Testis (tissue), 2 donors: ENCODE measurements at regions not wholly inside any gene's neighbourhood (a gene's known extent, or its start where the extent isn't known, plus 50 kb on each side); places are given as distances from the start of the nearest gene placed in this dataset.

Source experiments
- CTCF ChIP-seq, 3 experiments: fragments of 450-650 bp in 2 of 3; fragments of 200-600 bp in 1 of 3; sonication (generic) in 1 of 3; IDR thresholded peaks; one replicate each; pipeline ENCODE4 v1.5.1; 2016 to 2019; ENCODE audit warnings: antibody characterized with exemption in 3 of 3, mild to moderate bottlenecking in 2 of 3, moderate library complexity in 1 of 3
- POLR2A ChIP-seq: fragments of 450-650 bp; IDR thresholded peaks from one replicate; pipeline ENCODE4 v1.6.1; 2017; ENCODE audit warnings: antibody characterized with exemption, mild to moderate bottlenecking, moderate library complexity

- TF ChIP-seq CTCF (IDR thresholded peaks at IDR 0.05) (no peak), POLR2A (no peak)
Observed at GRCh38 chr11:86141727-86142126, 72.8 kb upstream of the PICALM start.
